Loucy (cell line): ENCODE measurements at regions not wholly inside any gene's neighbourhood (a gene's known extent, or its start where the extent isn't known, plus 50 kb on each side); places are given as distances from the start of the nearest gene placed in this dataset.

Experiments used
- H2AFZ ChIP-seq: fragments of 200-600 bp; sonication (generic); 2 replicates; pipeline ENCODE4 v1.6.0; 2016; ENCODE audit warnings: antibody characterized with exemption, mild to moderate bottlenecking, low read length, moderate library complexity
- H3F3A ChIP-seq: fragments of 200-600 bp; 2 replicates; pipeline ENCODE4 v1.6.0; 2016; ENCODE audit warnings: antibody characterized with exemption, low read depth, mild to moderate bottlenecking
- H3K27me3 ChIP-seq: fragments of 200-600 bp; sonication (generic); 2 replicates; pipeline ENCODE4 v1.6.1; 2014; ENCODE audit warnings: low read length, mild to moderate bottlenecking; ENCODE audit not compliant: insufficient read depth, poor library complexity, severe bottlenecking
- H3K36me3 ChIP-seq: fragments of 200-600 bp; sonication (generic); 2 replicates; pipeline ENCODE4 v1.6.1; 2016; ENCODE audit warnings: low read length; ENCODE audit not compliant: insufficient read depth
- H3K4me1 ChIP-seq: fragments of 200-600 bp; sonication (generic); 2 replicates; pipeline ENCODE4 v1.5.1; 2014; ENCODE audit warnings: low read length, mild to moderate bottlenecking; ENCODE audit not compliant: insufficient read depth, poor library complexity, severe bottlenecking
- H3K4me2 ChIP-seq: fragments of 200-600 bp; sonication (generic); 2 replicates; pipeline ENCODE4 v1.6.0; 2014; ENCODE audit warnings: antibody characterized with exemption, low read length, low read depth, mild to moderate bottlenecking; ENCODE audit not compliant: poor library complexity, severe bottlenecking
- H3K4me3 ChIP-seq: fragments of 200-600 bp; sonication (generic); 2 replicates; pipeline ENCODE4 v1.5.1; 2014; ENCODE audit warnings: low read length, mild to moderate bottlenecking, mixed read lengths; ENCODE audit not compliant: poor library complexity, severe bottlenecking
- H3K79me2 ChIP-seq: fragments of 200-600 bp; sonication (generic); 2 replicates; pipeline ENCODE4 v1.6.1; 2014; ENCODE audit warnings: low read length; ENCODE audit not compliant: insufficient read depth
- H3K9ac ChIP-seq: fragments of 200-600 bp; sonication (generic); 2 replicates; pipeline ENCODE4 v1.6.0; 2014; ENCODE audit warnings: mild to moderate bottlenecking, low read depth, low read length, moderate library complexity; ENCODE audit not compliant: poor library complexity, severe bottlenecking
- H3K9me2 ChIP-seq: fragments of 200-600 bp; sonication (generic); replicated peaks from 2 replicates; pipeline ENCODE4 v1.6.1; 2016; ENCODE audit warnings: low read depth, low read length, mixed read lengths
- H3K9me3 ChIP-seq: fragments of 200-600 bp; sonication (generic); 2 replicates; pipeline ENCODE4 v1.6.1; 2014; ENCODE audit warnings: mild to moderate bottlenecking, antibody characterized with exemption, low read length, low read depth; ENCODE audit not compliant: insufficient read depth
- H4K20me1 ChIP-seq: fragments of 200-600 bp; sonication (generic); 2 replicates; pipeline ENCODE4 v1.6.0; 2014; ENCODE audit warnings: antibody characterized with exemption, low read length, mild to moderate bottlenecking; ENCODE audit not compliant: insufficient read depth, poor library complexity, severe bottlenecking
- CTCF ChIP-seq: fragments of 200-600 bp; sonication (generic); conservative IDR thresholded peaks from 2 replicates; pipeline ENCODE4 v1.5.1; 2014; ENCODE audit warnings: mild to moderate bottlenecking, antibody characterized with exemption, low read length
- EZH2phosphoT487 ChIP-seq: fragments of 200-600 bp; IDR thresholded peaks from 2 replicates; pipeline ENCODE4 v1.6.1; 2018; ENCODE audit warnings: antibody characterized with exemption, mild to moderate bottlenecking, moderate library complexity, borderline replicate concordance

- Histone ChIP-seq H3K9ac (no peak overlapping the region), H3K4me2 (no peak overlapping the region), H3K9me2 (no peaks in the 10 kb centered on the region), H3K4me3 (no peak overlapping the region), H3K4me1 (no peaks in the 10 kb centered on the region), H3K9me3 (no peaks in the 10 kb centered on the region), H3K79me2 (no peaks in the 10 kb centered on the region), H4K20me1 (no peaks in the 10 kb centered on the region), H3K36me3 (no peaks in the 10 kb centered on the region), H3K27me3 (no peaks in the 10 kb centered on the region), H2AFZ (no peak overlapping the region), H3F3A (no peaks in the 10 kb centered on the region)
- no peak for TF ChIP-seq CTCF
- TF ChIP-seq EZH2phosphoT487: no peak
These were observed 947.1 kb upstream of the MIR17HG start for GRCh38 chr13:90400372-90400771.

- Histone ChIP-seq H3K4me2 (no peak overlapping the region), H4K20me1 (no peaks in the 10 kb centered on the region), H3K9ac (no peak overlapping the region), H3K79me2 (no peaks in the 10 kb centered on the region), H3F3A (no peaks in the 10 kb centered on the region), H3K9me2 (no peaks in the 10 kb centered on the region), H3K4me3 (no peak overlapping the region), H3K27me3 (no peaks in the 10 kb centered on the region), H2AFZ (no peak overlapping the region), H3K36me3 (no peaks in the 10 kb centered on the region), H3K4me1 (no peaks in the 10 kb centered on the region), H3K9me3 (no peaks in the 10 kb centered on the region)
- no peak for TF ChIP-seq EZH2phosphoT487
- no peak for TF ChIP-seq CTCF
These were observed 946.3 kb upstream of the MIR17HG start for GRCh38 chr13:90401150-90401549.

GRCh38 chr13:90402102-90402501 is 945.4 kb upstream of the MIR17HG start:
- Histone ChIP-seq H3K9ac (no peak overlapping the region), H3K4me3 (no peak overlapping the region)
- no peak for TF ChIP-seq CTCF
- no peak for TF ChIP-seq EZH2phosphoT487

More at GRCh38 chr13:90402102-90402501, 945.4 kb upstream of the MIR17HG start:
- Histone ChIP-seq H3F3A (no peaks in the 10 kb centered on the region), H3K9me2 (no peaks in the 10 kb centered on the region), H3K4me2 (no peak overlapping the region), H3K4me1 (no peaks in the 10 kb centered on the region), H4K20me1 (no peaks in the 10 kb centered on the region), H3K36me3 (no peaks in the 10 kb centered on the region), H3K27me3 (no peaks in the 10 kb centered on the region), H3K9me3 (no peaks in the 10 kb centered on the region), H3K79me2 (no peaks in the 10 kb centered on the region), H2AFZ (no peak overlapping the region)
